Mammary epithelial cell (primary cell): ENCODE measurements at regions not wholly inside any gene's neighbourhood (a gene's known extent, or its start where the extent isn't known, plus 50 kb on each side); places are given as distances from the start of the nearest gene placed in this dataset.

Source experiments
- CTCF ChIP-seq, 2 donors: IDR thresholded peaks in 1 of 2; conservative IDR thresholded peaks in 1 of 2; 2 replicates each; pipeline ENCODE4 v1.5.1; 2011 to 2012; ENCODE audit warnings: inconsistent platforms in 2 of 2, low read length in 2 of 2, mild to moderate bottlenecking in 2 of 2, control low read depth in 1 of 2, low read depth in 1 of 2; ENCODE audit not compliant: insufficient read depth in 1 of 2; ENCODE audit errors: extremely low read depth in 1 of 2
- EZH2 ChIP-seq: IDR thresholded peaks from 2 replicates; pipeline ENCODE4 v1.6.1; 2012; ENCODE audit warnings: low read length, inconsistent platforms, borderline replicate concordance

- TF ChIP-seq CTCF (conservative IDR thresholded peaks at IDR 0.05 in 1 of 2, IDR thresholded peaks at IDR 0.05 in 1 of 2; ENCODE audit: extremely low read depth in 1 of 2, insufficient read depth in 1 of 2, low read depth in 1 of 2, low read length in 2 of 2) (no peak), EZH2 (no peak)
Observed at GRCh38 chr3:101928890-101929289, 79.6 kb downstream of the NFKBIZ start.
